ENCODE measurements at regions not wholly inside any gene's neighbourhood (a gene's known extent, or its start where the extent isn't known, plus 50 kb on each side); places are given as distances from the start of the nearest gene placed in this dataset.

DNA sequence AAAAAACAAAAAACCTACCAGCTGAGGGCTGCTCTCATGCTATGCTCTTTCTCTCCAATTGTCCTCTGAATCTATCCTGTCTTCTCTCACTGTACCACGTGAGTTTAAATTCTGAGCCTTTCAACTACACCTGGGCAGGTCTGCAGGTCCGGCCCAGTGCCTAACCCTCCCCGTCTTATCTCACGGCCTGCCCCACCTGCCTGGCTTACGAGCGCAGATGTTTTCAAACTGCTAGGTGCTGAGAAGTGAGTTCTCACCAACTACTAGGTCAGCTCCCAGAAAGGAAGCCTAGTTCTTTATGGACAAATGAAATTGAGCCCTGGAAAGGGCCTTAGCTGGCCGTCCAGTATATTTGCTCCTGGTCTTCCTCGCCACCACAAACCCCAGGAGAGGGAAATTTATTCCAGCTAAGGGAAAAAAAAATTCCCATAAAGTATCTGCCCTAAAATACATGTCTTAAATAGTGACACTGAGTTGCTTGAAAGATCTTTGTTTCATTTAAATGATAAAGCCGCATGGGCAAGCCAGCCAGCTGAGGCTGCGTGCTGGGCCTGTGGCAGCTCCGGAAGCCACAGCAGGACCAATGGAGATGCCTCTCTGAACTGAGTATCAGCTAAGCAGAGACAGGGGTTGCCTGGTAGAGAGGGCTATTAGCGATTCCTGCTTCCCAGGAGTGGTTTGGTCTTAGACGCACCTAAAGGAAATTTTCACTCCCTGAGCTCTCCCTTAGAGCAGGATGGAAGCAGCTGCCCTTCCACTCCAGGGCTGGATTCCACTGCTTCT lies 92.5 kb upstream of the NCK2 start:
- no peak for FAIRE-seq

DNA sequence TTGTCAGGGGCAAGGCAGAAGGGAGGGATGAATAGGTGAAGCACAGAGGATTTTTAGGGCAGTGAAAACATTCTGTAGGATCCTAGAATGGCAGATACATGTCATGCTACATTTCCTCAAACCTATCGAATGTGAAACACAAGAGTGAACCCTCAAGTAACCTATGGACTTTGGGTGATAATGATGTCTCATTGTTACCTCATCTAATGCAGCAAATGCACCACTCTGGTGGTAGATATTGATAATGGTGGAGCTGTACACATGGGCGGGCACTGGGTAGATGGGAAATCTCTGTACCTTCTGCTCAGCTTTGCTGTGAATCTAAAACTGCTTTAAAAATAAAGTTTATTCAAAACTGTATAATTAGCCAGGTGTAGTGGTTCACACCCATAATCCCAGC lies 95.2 kb upstream of the NCK2 start:
- DNase-seq (ENCODE audit: insufficient read length, low spot score), result no peak
- no peak for FAIRE-seq

More for the DNA sequence above, 92.5 kb upstream of the NCK2 start:
- DNase-seq (ENCODE audit: insufficient read length, low spot score), result no peak

DNA sequence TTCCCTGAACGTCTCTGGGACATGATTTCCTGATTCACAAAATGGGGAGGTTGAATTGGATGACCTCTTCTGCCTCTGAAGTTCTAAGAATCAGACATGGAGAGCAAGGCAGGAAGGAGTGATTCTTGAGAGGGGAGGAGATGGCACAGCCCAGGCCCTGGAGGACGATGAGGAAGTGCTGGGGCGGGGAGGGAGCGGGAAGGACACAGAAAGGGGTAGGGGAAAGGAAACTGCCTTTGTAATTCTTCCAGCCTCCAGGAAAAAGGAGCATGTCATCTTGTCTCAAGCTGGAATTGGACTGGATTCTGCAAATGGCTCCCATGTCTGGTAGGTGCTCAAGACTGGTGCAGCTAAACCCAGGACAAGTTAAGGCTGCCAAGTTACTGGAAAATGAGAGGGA lies 97.0 kb upstream of the NCK2 start:
- no peak for DNase-seq (ENCODE audit: insufficient read length, low spot score)
- no peak for FAIRE-seq

DNA sequence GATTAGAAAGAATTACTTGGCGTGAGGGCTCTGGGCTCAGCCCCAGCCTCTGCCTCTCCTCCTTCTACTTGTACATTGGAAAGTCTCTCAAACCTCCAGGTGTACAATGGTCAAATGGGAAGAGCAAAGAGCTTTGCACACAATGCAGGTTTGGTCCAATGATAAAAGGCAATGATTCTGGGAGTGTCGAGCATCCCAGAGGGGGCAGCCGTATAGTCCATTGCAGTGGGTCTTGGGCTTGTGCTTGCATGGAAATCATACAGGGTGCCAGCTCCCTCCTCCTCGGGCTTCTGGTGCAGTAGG lies 98.0 kb upstream of the NCK2 start:
- FAIRE-seq, result no peak
- no peak for DNase-seq (ENCODE audit: insufficient read length, low spot score)

DNA sequence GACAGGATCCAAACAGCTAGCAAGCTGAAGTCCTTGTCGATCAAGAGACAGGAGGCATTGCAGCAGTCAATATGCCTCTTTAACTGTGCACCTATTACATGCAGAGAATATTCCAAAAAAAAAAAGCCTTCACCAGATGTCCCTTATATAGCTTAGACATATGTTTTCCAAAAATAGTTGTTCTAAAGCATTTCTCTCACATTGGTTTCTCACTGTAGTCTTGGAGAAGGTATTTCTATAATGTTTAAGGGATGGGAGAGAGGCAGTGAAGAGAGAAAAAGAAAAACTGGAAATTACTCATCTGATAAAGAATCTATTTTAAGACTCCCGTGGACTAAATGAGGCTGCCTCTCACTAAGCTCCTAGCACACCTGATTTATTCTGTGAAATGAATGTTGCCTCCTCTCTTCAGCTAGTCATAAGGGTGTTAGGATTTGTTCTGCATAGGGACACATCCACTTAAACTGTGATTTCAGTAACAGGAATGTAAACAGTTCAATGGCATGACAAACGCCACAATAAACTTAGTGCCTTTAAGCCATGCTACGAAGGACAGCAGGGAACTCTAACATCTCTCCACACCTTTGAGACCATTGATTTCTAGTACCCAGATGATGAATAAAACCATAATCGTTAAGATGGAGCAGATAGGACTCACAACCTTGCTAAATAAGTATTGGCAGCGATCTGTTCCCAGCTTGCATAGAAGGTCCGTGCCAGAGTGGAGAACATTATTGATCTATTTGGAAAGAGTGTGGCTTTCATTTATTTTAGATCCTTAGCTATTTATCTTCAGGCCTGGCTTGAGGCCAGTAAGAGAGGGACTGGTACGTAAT lies 98.6 kb upstream of the NCK2 start:
- no peak for FAIRE-seq
- DNase-seq (ENCODE audit: insufficient read length, low spot score), result no peak

DNA sequence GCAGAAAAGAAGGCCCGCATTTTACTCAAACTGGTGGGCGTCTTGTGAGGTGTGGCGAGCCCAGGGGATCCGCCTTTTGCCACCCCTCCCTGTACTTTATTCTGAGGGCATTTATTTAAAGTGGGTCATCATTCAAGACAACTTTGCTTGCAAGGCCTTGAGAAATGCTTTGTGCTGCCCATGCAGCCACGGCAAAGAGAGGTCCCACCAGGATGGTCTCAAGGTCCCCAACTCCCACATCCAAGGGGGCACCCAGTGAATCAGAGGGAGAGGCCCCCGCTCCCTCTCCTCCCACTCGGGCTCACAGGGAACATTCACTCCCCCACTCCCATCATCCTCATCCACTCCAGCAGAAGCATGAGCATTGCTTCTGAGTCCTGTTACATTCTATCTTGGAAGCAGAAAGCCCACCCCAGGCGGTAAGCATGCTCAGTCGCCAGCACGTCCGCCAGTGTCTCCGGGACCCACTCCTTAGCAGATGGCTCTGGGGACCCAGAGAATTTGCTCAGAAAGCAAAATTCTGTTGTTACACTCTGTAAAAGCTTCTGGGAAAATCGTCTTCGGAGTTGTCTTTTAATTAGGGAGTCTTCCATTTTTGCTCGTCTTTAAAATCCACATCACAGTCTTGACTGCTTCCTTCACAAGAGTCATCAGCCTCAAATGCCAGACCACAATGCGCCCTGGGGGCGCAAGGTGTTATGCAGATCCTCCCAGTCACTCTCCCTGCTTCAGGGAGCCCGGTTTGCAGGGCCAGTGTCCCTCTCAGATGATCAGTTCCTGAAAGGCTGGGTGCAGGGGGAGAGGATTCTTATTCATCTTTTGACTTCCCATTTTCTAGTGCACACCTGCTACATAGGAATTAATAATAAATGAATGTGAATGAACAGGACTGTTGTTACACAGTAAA lies 99.4 kb upstream of the NCK2 start:
- DNase-seq (ENCODE audit: insufficient read length, low spot score), result no peak
- no peak for FAIRE-seq

DNA sequence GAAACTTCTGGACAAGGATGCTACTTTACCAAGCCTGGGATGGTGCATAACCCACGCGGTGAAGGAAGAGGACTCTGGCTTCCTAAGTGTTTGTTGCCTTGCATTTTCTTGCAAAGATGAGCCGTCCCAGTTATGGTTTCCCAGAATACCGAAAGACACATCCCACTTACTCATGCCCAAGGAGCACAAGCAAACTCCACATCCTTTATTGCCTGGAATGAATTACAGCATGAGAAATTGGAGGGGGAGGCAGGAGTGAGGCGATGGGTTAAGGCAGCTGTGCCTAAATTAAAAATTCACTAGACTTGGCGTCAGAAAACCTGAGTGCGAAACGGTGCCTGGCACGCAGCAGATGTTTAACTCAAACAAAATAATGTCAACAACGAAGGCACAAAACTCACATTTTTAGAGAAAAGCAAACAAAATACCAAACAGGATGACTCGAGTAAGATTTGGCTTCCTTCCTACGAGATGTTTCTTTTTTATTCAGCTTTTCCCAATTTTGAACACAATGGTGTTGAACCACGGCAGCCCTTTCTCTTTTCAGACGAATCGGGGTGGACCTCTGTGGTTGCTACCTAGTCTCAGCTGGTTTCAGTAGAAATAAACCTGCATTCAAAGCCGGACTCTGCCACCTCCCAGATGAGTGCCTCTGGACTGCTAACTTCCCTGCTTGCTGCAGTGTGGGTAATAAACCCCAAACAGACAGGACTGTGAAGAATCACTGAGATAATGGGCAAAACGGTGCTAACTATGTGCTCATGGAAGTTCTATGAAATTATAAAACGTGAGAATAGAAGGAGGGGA lies 100.3 kb upstream of the NCK2 start:
- DNase-seq (ENCODE audit: insufficient read length, low spot score) (no peak), FAIRE-seq (no peak)

DNA sequence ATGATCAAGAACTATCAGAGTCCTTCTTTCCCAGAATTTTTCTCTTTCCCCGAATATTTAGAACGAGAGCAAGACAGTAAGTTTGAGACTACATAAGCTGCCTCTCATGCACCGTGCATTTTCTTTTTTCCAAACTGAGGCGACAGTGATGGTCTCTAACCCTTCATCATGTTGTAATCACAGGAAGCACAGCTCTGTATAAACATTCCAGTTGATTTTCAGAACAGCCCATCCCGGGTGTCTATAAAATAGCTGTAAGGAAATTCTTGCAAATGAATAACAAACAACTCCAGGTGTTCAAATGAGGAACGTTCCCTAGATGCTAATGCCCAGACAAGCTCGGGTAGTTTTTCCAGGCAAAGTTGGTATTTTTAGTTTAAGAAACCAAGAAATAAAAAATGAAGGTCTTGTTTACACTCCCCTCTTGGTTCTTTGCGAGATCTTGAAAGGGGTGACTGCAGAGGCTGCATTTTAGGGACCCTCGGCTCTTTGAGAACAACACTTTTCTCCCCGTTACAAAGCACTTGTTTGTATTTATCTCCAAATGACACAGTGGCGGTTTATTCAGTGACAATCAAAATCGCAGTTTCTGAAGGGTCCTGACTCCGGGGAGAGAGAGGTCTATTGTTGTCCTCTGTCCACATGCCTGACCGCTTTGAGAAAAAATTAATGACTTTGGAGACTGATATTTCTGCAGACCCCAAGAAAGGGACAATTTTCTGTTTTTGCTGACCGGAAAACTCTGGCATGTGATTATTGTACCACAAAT lies 101.1 kb upstream of the NCK2 start:
- FAIRE-seq (no peak), DNase-seq (ENCODE audit: insufficient read length, low spot score) (no peak)

DNA sequence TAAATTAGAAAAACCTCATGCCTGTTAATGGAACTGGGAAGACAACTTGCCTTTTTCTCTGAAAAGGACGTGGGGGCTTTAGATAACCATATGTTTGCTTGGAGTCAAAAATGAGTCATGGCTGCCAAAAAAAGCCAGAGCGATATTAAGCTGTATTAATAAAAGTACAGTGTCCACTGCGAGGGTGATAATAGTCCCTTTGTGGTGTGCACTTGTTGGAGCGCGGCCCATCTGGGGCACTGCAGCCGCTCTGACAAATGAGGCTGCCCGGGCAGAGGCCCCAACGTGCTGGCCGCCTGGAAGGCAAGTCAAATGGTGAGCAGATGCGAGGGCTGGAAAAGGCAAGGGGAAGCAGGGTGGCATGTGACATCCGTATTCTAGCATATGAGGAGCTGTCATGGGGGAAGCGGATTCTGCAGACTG lies 103.3 kb upstream of the NCK2 start:
- DNase-seq (ENCODE audit: insufficient read length, low spot score) (no peak), FAIRE-seq (no peak)

DNA sequence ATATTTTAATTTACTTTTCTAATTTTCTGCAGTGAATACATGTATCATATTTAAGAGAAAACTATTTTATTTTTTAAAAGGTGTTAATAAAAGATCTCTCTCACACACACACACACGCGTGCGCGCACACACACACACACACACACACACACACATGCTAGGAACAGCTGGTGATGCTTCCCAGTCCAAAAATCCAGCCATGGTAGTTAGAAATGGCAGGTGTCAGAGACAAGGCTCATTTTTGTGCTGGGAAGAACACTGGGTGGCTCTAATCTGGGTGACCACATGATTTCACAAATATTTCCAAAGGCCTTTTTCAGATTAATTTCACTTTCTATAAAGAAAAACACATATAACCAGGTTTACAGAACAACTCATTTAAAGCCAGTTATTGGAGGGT lies 104.5 kb upstream of the NCK2 start:
- DNase-seq (ENCODE audit: insufficient read length, low spot score) (no peak), FAIRE-seq (no peak)

DNA sequence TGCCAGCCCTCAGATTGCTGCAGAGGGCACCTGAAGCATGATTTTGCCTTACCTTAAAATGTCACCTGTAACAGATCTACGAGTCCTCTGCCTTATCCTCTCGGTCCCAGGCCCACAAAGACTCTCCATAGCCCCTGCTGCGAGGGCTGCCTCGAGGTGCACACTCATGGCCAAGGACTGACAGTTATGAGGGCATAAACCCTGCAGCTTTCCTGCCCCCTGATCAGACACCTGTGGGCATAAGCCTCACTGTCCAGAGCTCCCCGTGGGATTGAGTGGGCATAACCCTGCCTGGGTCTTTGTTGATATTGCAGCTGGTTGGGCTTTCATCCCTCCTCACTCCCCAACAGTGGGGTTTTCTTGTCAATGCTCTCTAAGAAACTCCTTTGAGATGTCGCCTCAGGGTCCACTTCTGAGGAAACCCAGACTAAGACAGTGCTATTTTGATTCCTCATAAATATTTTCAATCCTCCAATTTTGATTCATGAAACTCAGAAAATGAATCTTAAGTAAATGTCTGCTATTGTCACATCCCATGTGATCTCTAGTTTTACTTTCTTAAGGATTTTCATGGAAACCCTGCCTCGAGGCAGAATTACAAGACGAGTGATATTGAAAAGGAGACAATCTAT lies 108.5 kb upstream of the NCK2 start:
- no peak for FAIRE-seq
- no peak for DNase-seq (ENCODE audit: insufficient read length, low spot score)

DNA sequence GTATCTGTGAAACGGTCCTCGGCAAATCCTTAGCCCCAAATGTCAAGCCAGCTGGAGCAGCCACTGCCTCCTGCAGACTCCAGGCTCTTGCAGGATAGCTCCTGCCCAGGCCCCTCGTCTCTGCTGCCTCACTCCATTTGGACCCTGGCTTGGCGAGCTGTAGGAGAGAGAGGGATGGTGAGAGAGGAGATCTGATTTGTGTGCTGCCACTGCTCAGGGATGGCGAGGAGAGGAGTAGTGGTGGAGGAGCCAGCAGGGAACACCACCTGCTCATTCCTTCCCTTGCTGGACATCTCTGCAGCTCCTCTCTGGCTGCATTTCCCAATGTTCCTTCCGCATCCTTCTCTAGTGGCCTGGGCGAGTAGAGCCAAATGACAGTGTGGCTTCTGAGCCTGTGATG lies 109.1 kb upstream of the NCK2 start:
- no peak for DNase-seq (ENCODE audit: insufficient read length, low spot score)
- FAIRE-seq, result no peak

DNA sequence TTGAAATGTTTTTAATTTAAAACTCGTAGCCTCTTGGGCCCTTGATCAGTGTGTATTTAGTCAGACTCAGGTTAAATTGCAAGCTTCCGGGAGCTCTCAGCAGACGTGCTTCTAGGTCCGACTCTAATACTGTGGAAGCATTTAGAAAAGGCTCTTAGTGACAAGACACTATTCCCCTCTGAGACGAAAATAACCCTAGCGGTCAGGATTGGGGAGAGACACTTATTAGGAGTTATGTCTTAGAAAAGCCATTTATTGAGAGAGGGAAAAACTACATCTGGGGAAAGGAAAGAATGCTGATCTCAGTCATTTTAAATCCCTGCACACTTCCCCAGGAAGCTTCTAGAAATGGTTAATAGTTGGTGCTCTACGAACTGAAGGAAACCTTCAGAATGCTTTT lies 110.5 kb upstream of the NCK2 start:
- no peak for FAIRE-seq
- DNase-seq (ENCODE audit: insufficient read length, low spot score), result no peak

DNA sequence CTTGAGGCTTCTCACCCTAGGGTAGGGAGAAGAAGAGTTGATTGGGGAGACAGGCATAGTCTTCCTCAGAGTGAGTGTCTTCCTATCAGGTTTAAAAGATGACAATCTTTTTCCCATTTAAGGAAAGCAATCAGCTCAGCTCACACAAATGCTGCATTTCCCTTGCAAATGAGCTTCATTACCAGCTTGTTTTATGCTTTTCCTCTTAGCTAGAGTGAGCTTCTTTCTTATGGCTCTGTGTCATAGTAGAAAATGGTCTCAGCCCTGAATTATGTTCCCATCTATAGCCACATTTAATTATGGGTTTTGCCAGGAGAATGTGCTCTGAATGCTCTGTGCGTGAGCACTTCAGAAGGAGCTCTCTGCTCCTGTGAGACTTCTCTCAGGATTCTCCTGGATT lies 112.8 kb upstream of the NCK2 start:
- FAIRE-seq, result no peak
- DNase-seq (ENCODE audit: insufficient read length, low spot score), result no peak

DNA sequence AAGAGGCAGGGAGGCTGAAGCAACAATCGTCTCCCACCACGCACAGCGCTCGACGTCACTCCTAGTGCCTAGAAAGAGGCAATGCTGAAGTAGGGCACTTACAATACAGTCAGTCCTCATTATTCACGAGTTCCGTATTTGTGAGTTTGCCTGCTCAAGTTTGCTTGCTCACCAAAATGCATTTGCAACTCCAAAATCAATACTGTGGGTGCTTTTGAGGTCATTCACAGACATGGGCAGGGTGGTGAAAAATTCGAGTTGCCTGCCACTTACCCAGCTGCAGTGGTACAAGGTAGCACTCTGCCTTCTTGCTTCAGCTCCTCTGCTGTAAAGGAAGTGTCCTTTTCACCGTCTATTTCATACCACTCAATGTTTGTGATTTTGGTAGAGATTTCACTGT lies 113.7 kb upstream of the NCK2 start:
- FAIRE-seq, result no peak

DNA sequence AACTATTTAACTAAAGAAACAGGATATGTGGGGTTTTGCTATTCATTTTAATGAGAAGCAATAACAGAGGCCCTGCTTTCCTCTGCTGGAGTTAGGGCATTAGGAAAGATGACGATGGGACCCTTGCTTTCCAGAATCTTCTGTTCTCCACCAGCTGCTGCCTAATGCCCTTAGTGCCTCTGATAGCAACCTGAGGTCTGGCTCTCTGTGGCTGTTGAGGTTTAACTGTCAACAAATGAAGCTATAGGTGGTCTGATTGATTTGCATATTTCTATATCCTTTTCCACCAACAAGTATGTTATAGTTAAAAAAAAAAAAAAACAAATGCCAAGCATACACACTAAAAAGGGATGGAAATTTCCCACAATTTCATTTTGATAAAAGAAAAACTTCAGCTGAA lies 115.1 kb upstream of the NCK2 start:
- DNase-seq (ENCODE audit: insufficient read length, low spot score) (no peak), FAIRE-seq (no peak)

More for the DNA sequence above, 113.7 kb upstream of the NCK2 start:
- no peak for DNase-seq (ENCODE audit: insufficient read length, low spot score)

DNA sequence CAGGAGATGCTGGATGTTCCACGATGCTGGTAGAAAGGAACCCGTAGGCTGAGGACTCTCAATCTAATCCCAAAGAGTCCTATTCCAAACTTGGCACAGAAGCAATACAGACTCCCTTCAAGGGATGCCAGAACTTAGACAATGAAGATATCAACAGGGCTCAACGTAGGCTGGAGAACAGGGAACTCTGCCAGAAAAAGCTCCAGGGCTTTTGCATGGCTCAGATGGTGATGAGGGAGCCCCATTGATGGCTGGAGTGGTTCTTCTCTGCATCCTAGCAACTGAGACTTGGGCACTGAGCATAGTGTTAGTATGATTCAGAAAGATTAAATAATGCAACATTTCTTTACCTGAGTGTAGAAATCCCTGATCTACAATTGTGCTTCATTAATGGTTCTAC lies 117.2 kb upstream of the NCK2 start:
- DNase-seq (ENCODE audit: insufficient read length, low spot score), result no peak
- no peak for FAIRE-seq

DNA sequence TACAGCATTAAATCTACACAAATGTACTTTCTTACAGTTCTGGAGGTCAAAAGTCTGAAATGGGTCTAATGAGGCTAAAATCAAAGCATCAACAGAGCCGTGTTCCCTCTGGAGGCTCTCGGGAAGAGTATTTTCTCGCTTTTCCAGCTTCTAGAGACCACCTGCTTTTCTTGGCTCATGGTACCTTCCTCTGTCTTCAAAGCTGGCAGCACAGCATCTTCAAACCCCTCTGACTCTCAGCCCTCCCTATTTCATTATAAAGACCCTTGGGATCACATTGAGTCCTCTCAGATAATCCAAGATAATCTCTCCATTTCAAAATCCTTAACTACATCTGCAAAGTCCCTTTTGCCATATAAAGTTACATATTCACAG lies 117.8 kb upstream of the NCK2 start:
- FAIRE-seq (no peak), DNase-seq (ENCODE audit: insufficient read length, low spot score) (no peak)

DNA sequence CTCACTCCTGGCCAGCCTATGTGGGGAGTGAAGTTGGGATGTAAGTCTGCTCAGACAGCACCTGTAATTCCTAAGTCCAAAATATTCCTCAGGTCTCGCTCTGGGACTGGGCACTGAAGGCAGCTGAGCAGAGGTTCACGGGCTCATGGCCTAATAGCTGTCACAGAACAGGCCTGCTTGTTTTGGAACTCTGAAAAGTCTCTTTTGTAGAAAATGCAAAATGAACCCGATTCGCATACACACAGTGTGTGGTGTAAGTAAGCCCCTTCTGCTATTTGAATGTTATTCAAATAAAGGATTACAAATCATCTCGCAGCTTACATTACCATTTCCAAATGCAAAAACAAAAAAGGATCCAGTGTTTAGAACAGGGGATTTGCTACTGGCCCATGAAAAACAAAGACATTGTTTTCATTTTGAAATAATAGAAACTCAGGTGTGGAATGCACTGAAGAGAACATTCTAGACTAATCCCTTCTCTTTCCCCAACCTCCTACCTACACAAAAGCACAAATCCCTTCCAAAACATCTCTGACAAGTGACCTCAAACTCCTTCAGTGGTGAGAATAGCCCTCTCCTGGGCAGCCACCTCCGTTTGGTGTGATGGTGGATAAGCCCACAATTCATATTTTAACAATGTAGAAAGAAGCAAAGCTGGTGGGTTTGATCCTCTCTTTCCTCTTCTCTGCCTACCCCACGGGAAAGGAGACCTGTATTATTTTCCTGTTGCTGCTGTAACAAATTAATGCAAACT lies 118.3 kb upstream of the NCK2 start:
- FAIRE-seq, result no peak

More for the DNA sequence above, 118.3 kb upstream of the NCK2 start:
- DNase-seq (ENCODE audit: insufficient read length, low spot score), result no peak
